CD4-positive, alpha-beta T cell treated with Interleukin-17A for 1 hour (primary cell): ENCODE measurements at regions not wholly inside any gene's neighbourhood (a gene's known extent, or its start where the extent isn't known, plus 50 kb on each side); places are given as distances from the start of the nearest gene placed in this dataset.
"Not testable (repeated sequence)": the region's sequence is repeated elsewhere in the genome, so short reads cannot be mapped to it uniquely, and the experiment has no call there.

Source experiments
- DNase-seq: peaks from one replicate; pipeline ENCODE4 v3.0.0-alpha.2; 2020

DNA sequence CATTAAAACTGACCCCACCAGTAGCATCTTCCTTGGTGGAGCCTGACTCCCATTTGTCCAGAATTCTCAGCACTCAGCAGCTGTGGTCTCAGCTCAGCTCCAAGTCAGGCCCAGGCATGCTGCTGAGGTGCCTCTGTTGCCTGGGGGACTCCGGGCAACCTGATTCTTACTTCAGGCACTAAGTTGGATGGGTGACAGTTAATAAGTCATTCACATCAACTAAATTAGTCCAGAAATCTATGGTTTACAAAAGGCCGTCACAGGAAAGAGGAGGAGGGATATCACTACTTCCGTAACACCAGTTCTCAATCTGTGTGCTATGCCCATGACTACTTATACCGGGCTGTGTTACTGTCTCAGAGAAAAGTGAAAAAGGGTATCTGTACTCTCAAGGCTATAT lies 310.2 kb downstream of the SATB1 start:
- DNase-seq: no peak

DNA sequence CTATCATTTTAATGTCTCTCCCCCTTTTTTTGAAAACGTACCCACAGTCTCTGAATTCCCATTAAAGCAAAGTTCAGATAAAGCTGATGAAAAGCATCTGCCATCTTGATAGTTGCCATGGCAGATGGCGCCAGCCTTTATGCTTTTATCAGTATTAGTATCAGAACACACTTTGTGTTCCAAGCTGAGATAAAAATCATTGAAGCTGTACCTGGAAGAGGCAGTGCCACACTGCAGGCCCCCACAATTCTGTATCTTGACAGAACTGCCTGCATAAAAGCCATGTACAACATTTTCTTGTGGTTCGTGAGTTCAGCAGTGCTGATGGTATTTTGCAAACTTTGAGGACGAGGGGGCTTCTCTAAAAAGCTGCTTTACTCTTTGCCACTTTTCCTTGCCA lies 311.7 kb downstream of the SATB1 start:
- DNase-seq: no peak

DNA sequence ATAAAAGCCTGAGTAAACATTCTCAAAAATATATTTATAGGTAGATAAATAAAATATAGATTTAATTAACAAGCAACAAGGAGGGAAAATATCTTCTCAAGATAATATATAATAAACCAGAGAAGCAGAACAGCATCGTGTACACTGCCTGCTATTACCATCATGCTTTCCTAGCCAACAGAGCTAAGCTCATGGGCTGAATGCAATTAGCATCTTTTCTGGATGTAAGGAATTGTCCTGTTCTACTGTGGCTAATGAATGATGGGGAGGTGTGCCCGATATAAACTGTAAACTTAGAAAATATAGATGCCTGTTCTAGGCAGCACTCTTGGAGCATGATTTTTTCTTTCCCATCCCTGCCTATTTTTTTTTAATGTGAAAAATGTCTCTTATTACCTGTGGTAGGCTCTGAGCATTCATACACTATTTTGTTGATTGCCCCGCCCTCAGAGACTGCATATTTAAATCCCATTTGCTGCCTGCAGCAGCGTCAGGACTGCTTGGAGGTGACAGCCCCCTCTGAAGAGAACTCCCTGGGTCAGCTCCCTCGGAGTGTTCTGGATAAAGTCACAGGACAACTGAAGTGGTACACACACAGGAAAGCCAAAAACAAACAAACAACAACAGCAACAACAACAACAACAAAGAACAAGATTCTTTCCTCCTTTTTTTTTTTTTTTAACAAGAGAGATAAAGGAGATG lies 312.3 kb downstream of the SATB1 start:
- DNase-seq: no peak

DNA sequence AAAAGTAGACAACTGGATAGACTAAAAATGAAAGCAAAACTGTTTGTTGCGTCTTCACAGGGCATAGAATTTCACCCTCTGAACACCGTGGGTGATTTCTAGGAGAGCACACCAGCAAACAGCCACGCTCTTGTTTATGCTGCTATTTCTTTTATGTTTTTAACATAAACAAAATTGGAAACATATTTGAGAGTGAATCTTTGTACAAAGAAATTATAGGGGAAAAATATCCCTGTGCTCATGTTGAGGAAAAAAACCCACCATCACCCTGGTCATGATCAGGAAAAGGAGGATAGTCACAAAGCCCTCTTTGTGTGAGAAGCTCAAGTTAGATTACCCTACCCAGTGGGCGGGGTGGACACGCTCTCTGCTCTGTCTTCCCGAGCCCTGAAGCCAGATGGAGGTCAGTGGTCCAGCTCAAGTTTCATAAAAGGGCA lies 313.3 kb downstream of the SATB1 start:
- DNase-seq: no peak

DNA sequence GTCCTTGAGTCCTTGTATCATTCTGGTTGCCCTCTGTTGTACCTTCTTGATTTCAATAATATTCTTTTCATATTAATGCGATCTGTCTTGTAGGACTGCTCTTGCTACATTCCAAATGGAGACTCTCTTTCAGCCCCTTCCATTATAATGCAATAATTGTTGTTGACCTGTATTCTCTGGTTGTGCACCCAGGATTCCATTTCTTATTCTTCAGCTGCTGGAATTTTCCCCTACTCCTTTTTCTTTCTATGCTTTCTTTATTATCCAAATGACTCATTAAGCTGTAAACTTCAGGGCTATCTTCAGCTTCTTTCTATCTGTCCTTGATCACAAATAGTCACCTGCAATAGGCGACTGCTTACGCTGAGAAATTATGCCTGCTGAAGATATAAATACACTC lies 321.5 kb downstream of the SATB1 start:
- no peak for DNase-seq

DNA sequence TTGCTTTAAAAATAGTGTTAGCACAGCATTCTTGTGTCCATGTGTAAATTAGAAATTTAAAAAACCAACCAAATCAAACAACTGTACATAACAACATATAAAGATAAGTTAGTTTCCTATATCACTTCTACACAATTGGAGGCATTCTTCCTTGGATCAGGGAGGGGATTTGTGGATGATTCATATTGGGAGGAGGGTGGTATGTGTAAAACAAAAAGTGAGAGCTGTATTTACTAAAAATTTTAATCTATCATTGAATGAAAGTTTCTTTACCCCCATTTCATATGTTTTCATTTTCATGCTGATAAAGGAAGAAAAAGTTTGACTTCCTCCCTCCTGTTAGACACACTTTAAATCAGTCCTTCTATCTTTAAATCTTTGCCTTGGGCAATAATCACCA lies 325.0 kb downstream of the SATB1 start:
- no peak for DNase-seq

DNA sequence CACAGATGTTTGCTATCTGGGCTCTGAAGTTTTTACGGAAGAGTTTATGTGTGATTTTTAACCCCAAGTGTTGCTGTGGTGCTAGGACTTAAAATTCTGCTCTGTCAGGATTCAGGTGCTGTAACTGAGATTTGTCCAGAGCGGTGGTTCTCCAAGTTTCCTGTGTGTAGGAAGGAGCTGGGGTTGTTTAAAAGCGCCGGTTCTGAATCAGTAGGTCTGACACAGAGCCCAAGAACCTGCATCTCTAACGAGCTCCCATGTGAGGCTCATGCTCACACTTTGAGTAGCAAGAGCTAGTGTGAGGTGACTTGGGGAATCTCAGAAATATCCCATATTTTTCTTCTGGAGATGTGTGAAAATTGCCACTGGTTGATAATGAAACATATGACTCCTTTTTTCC lies 325.5 kb downstream of the SATB1 start:
- no peak for DNase-seq

DNA sequence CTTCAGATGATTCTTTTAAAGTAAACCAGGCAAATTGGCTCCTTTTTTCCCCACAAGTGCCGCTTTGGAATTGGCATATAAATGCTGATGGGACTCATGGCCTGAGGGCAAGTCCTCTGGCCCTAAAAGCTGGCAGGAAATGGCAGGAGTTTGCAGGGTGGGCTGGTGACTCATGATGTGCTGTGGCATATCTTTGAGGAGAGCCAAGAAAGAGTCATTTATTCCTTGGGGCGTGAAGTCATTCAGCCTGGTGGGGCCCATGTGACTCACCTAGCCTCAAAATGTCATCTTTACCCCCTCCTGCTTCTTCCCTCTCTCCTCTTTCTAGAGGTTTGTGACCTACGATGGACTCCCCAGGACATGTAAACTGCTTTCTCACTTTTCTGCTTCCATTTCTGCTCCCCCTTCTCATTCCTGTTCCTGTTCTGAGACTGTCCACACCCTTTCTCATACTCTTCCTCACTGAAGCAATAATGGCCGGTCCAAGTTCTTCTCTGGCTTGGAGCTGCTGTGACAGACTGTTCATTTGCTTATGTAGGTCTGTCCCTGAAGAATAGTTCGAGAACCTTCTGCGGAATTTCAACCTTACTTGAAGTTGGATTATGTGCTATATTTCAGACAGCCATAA lies 326.1 kb downstream of the SATB1 start:
- DNase-seq: no peak

DNA sequence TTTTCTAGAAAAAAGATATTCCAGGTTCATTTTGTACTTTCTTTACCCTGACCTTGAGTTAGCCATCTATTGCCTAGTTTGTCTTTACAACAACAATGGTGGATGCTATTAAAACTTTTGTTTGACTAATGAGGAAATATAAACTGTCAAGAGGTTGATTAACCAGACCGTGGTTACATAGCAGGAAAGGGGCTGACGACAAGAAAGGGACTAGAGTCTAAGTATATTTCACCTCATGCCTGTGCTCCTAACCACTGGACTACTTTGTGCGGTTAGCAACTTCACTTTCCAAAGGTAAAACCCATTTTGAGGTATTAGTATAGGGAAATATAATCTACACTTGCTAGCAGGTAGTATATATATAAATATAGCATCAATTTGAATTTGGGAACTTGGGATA lies 327.1 kb downstream of the SATB1 start:
- no peak for DNase-seq

DNA sequence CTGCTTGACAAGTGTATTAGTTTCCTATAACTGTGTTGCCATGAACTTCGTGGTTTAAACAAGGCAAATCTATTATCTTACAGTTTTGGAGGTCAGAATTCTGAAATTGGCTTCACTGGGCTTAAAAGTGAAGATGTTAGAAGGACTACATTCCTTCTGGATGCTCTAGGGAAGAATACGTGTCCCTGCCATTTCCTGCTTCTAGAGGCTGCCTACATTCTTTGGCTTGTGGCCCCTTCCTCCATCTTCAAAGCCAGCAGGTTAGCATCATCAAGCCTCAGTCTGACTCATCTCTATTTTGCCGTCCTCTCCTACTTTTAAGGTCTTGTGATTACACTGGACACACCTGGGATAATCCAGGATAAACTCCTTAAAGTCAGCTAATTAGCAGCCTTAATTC lies 327.7 kb downstream of the SATB1 start:
- DNase-seq: no peak

DNA sequence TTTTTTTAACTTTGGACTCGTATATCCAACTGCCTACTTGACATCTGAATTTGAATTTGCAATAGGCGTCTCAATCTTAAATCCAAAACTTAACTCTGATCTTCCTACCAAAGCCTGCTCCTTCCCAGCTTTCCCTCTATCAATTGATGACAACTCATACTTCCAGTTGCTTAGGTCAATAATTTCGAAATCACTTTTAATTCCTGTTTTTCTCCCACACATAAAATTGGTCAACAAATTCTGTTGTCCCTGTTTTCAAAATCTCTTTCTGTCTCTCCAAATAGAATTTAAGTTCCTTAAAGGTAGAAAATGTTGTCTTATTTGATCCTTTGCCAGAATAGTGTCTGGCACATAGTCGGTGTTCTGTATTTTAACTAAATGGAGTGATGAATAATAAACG lies 332.4 kb downstream of the SATB1 start:
- DNase-seq: no peak

DNA sequence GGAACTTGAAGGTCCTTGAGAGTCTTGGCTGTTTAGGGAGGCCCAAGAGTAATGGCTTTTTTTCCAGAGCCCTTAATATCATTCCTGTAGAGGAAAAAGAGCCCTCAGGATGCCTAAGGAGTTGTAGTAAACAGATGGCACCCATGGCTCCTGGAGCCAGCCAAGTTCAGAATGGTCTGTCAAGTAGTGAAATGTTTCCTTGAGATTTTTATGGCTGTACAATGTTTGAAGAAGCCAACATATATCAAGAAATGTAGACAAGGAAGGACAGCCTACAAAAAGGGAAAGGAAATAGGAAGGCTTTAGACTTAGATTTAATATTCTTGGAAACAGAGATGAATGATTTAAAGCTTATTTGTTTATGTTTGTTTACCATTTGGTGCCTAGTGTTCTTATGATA lies 334.8 kb downstream of the SATB1 start:
- no peak for DNase-seq

DNA sequence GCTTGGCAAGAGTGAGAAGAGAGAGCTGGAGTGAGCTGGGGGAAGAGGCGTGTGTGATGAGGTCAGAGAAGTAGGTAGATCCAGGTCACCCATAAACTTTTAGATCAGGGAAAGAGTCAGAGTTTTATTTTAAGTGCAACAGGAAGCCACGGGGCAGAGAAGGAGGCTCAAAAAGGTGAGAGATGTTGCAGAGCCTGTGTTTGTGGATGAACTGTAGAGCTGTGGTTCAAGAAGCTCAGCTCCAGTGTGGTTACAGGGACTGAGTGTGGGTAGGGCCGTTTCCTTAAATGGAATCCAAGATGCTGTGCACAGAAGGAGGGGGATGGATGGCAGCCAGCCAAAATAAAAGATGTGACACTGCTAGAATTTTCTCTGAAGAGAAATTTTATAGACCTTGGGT lies 337.2 kb downstream of the SATB1 start:
- no peak for DNase-seq

DNA sequence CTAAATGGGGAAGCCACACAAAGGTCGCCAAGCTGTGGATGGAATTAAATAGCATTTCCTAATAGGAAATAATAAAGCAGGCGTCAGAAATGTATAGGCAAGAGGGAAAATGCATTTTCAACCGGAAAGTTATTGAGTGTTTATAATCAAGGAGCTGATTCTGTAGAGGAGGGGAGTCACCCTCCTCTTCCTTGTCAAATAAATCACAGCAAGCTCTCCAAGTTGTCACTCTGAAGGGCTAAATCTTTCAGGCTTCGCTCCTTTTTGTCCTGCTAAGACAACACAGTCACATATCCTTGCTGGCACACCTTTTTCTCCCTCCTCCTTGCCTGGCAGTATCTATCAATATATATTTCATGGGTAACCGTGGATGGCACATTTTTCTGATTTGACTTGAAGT lies 338.4 kb downstream of the SATB1 start:
- no peak for DNase-seq

DNA sequence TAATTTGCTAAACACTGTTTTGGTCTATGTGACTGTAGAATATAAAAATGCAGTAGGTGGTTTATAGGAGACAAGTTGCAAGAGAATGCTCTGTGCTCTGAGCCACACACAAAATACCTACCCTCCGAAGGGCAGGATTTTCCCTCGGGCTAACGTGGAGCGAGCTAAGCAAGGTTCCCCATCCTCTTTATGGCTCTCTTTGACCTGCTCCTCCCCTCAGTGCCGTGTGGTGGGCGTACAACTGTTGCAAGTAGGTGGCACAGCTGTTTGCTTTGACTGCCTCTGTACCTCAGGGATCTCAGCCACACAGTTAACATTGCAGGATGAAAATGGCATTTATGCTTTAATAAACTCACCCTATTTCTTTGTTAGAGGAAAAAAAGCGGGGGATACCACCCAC lies 339.1 kb downstream of the SATB1 start:
- no peak for DNase-seq

DNA sequence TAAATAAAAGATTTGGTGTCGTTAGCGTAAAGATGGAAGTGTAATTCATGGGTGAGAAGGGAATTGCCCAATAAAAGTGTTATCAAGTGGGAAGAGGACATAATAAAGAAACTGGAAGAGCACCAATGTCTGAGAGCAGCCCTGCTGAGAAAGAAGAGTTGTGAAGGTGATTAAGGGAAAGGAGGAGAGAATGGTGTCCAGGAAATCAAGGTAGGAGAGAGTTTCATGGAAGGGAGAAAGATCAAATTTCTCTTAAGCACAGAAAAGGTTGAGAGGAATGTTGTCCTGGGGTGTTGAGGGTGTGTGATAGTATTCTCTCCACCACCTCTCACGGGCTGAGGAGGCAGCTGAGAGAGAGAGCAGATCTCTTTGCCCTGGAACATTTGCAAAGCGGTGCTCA lies 339.7 kb downstream of the SATB1 start:
- no peak for DNase-seq

DNA sequence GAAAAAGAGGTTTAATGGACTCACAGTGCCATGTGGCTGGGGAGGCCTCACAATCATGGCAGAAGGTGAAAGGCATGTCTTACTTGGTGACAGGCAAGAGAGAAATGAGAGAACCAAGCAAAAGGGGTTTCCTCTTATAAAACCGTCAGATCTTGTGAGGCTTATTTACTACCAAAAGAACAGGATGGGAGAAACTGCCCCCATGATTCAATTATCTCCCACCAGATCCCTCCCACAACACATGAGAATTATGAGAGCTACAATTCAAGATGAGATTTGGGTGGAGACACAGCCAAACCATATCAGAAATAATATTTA lies 340.8 kb upstream of the TBC1D5 start:
- not testable (repeated sequence) for DNase-seq

DNA sequence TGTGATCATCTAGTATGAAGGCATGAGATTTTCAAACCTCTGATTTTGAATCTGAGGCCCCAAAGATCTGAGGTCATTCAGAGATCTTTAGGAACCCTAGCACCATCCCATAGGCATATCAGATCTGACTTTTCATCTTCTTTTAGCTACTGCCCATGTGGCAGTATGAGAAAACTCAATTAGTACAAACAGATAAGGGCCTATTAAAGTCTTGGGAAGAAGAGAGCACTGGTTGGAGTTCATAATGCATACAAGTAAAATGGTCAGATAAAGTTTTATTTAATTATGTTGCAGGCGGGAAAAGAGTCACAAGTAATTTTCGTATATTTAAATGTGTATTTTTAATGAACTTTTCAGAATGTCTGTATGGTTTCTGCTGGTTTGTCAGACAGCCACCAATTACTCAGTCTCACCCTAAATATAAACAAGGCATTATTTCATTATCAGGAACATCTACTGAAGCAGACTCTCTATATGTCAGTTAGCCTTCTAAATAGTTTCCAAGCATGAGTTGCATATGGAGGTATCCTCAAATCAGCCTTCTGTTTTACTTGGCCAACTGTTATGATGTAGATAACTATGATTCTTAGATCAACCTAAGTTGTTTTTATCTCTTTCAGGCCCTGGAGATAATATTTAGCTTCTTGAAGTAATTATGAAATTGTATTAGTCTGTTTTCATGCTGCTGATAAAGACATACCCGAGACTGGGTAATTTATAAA lies 340.3 kb upstream of the TBC1D5 start:
- no peak for DNase-seq

DNA sequence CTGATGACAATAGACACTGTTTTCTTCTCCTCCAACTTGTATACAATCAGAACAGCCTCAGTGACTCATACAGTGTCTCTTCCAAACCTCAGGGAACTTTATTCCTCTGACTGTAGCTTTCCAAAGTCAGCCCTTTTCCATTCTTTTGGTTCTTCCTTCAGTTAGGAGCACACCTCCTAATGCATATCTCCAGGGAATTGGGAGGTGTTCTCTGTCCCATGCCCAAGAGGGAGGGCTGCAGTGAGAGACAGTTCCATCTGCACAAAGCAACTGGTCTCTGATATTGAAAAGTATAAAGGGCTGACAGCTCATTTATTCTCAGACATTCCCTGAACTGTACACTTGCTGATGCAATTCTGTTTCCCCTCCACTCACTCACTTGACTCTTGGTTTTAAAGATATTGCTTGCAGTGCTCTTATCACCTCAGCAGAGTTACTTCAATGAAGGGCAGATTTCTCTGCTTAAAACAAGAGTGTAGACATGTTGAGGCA lies 337.8 kb upstream of the TBC1D5 start:
- no peak for DNase-seq

DNA sequence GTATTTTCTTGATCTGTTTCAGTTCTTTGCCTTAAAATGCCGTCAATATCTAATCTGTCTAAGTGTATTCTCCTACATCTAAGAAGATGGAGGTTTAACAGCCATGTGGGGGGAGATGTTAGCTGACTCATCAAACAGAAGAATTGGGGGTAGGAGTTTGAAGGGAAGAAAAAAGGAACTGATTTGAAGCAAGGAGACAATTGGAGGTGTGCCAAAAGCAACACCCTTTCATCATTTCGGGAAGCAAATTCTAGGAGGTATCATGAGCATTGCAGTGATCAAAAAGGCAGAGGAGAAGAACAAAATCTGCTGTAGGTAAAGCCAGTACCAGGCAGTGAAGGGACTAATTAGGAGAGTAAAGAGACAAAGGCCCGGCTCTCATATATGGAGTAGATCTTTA lies 337.3 kb upstream of the TBC1D5 start:
- DNase-seq: no peak

DNA sequence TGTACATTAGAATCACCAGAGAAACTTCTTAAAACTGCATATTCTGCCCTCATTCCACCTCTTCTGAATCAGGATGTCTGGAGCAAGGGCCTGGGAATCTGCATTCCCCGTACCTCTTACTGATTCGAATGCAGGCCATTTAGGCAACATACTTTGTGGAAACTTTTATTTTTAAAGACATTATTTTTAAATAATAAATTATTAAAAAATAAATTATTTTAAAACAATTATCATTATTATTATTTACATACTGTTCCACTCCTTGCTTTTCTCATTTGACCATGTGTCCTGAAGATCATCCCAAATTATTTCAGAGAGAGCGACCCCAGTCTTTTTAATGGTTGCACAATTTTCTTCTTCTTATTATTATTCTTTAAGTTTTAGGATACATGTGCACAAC lies 336.6 kb upstream of the TBC1D5 start:
- DNase-seq: no peak

DNA sequence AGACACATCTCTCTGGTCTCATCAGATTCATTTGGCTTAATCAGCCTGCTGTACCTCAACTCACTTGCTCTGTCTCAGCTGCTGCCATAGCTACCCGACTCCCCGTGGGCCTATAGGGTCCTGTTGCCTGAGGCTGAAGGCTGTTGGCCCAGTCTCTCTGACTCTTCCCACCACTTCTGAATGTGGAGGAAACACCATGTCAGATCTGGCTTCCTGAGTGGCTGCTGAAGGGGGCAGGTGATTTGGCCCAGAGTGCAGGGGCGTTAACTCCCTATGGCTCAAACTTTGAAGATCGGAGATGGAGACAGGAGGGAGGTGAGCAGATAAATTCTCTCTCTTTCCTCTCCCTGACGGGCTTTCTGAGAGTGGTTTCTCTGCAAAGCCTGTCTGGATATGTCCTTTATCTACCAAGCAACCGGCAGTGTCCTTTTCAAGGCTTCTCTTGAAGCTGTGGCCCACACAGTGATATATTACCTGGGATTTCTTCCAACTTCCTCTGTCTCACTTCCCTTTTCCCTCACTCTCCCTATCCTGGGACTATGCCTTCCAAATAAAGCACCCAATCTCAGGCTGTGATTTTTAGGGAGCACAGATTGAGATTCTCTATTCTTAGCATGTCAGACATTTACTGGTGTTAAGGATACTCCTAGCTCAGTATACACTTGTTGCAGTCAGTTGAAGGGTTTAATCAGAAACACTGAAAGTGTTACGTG lies 334.9 kb upstream of the TBC1D5 start:
- DNase-seq: no peak

DNA sequence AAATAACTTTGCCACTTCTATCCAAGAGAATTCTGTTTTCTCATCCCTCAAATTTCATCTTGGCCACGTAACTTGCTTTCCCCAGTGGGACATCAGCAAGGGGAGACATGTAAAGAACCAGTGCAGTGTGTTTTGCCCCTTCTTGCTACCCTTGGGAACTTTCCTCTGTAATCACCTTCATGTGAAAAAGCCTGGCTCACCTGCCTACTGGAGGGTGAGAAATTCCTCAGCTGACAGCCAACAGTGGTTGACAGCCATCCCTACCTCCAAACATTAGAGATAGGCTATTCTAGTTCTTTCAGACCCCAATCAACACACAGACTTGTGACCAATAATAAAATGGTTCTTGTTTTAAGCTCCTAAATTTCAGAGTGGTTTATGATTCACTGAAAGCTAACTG lies 333.9 kb upstream of the TBC1D5 start:
- no peak for DNase-seq

DNA sequence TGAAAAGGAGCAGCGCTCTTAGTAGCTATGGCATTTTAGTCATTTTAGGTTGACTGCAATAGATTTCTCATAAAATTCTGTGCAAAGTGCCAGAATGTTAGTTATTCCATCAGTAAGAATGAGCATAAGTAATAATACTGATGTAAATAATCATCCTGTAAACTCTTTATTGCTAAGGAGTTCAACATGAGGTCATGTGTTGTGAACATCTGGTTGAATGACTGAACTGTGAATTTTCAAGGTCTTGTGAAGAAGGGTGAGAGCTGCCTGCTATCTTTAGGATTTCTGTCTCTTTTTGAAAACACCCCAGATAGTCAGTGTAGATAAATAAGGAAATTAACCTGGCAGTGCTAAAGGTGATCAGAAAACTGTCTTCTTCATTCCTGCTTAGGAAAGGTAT lies 333.4 kb upstream of the TBC1D5 start:
- DNase-seq: no peak
